IMR-90 (cell line): ENCODE measurements at regions not wholly inside any gene's neighbourhood (a gene's known extent, or its start where the extent isn't known, plus 50 kb on each side); places are given as distances from the start of the nearest gene placed in this dataset.

Source experiments
- ATAC-seq: fragments of 200-7000 bp; cut with Tn5 transposase; 2 replicates; pipeline ENCODE4 v1.9.1; 2020; ENCODE audit warnings: low read depth, mild to moderate bottlenecking, moderate library complexity
- BruUV-seq: library from RNA; stranded (reverse); fragments of 400-500 nt; replicated peaks from 2 replicates; lab custom pipeline; 2021; lab: Mats Ljungman, UMichigan
- CTCF ChIA-PET: fragments of 300-600 bp; formaldehyde crosslinking; extraction: SDS; loops from one replicate; lab custom pipeline; 2021; ENCODE audit warnings: antibody characterized with exemption; lab: Yijun Ruan, JAX
- POLR2A ChIA-PET: fragments of 300-600 bp; sonication (Branson Sonifier 250); formaldehyde crosslinking; loops from one replicate; lab custom pipeline; 2022; ENCODE audit warnings: antibody characterized with exemption; ENCODE audit not compliant: unreplicated experiment; lab: Charles Lee
- DNase-seq: peaks from one replicate; pipeline ENCODE4 v3.0.0; 2013
- H2AFZ ChIP-seq: replicated peaks from 2 replicates; pipeline ENCODE3; 2013; ENCODE audit warnings: low read length, mild to moderate bottlenecking; ENCODE audit not compliant: poor library complexity
- H2AK5ac ChIP-seq: 2 replicates; pipeline ENCODE4 v1.6.1; 2013; ENCODE audit warnings: low read depth, low read length, inconsistent platforms
- H2AK9ac ChIP-seq: replicated peaks from 2 replicates; pipeline ENCODE3; 2013; ENCODE audit warnings: mild to moderate bottlenecking, low read depth, low read length, moderate library complexity; ENCODE audit not compliant: poor library complexity
- H2BK120ac ChIP-seq: 2 replicates; pipeline ENCODE4 v1.6.1; 2013; ENCODE audit warnings: low read depth, low read length, inconsistent platforms
- H2BK15ac ChIP-seq: 3 replicates; pipeline ENCODE4 v1.6.1; 2013; ENCODE audit warnings: low read depth, low read length, inconsistent platforms
- H2BK20ac ChIP-seq: 2 replicates; pipeline ENCODE4 v1.6.1; 2013; ENCODE audit warnings: low read depth, mild to moderate bottlenecking, inconsistent platforms, low read length, moderate library complexity
- H2BK5ac ChIP-seq: 2 replicates; pipeline ENCODE4 v1.6.1; 2013; ENCODE audit warnings: mild to moderate bottlenecking, low read depth, low read length, inconsistent platforms; ENCODE audit not compliant: poor library complexity, severe bottlenecking
- H3K14ac ChIP-seq: replicated peaks from 2 replicates; pipeline ENCODE4 v1.6.1; 2013; ENCODE audit warnings: low read depth, low read length, inconsistent platforms
- H3K18ac ChIP-seq: 2 replicates; pipeline ENCODE4 v1.6.1; 2013; ENCODE audit warnings: low read depth, low read length, control low read depth
- H3K23ac ChIP-seq: 2 replicates; pipeline ENCODE4 v1.6.1; 2013; ENCODE audit warnings: low read depth, low read length, inconsistent platforms
- H3K27ac ChIP-seq: 2 replicates; pipeline ENCODE4 v1.5.1; 2013; ENCODE audit warnings: mild to moderate bottlenecking, control low read depth, low read length; ENCODE audit not compliant: insufficient read depth
- H3K27me3 ChIP-seq: 2 replicates; pipeline ENCODE4 v1.6.1; 2013; ENCODE audit warnings: low read length; ENCODE audit not compliant: control insufficient read depth, insufficient read depth
- H3K36me3 ChIP-seq: 2 replicates; pipeline ENCODE4 v1.6.1; 2013; ENCODE audit warnings: low read length, mixed read lengths; ENCODE audit not compliant: control insufficient read depth, insufficient read depth
- H3K4ac ChIP-seq: 2 replicates; pipeline ENCODE4 v1.6.1; 2013; ENCODE audit warnings: low read depth, low read length, inconsistent platforms
- H3K4me1 ChIP-seq: 2 replicates; pipeline ENCODE4 v1.6.1; 2013; ENCODE audit warnings: low read length, mixed read lengths; ENCODE audit not compliant: control insufficient read depth, insufficient read depth
- H3K4me2 ChIP-seq: 2 replicates; pipeline ENCODE4 v1.6.1; 2013; ENCODE audit warnings: low read depth, mild to moderate bottlenecking, control low read depth, low read length, moderate library complexity
- H3K4me3 ChIP-seq: 2 replicates; pipeline ENCODE4 v1.5.1; 2013; ENCODE audit warnings: low read depth, mild to moderate bottlenecking, control low read depth, low read length, moderate library complexity; ENCODE audit not compliant: insufficient read depth
- H3K56ac ChIP-seq: 2 replicates; pipeline ENCODE4 v1.6.1; 2013; ENCODE audit warnings: low read length, inconsistent platforms; ENCODE audit not compliant: insufficient read depth; ENCODE audit errors: extremely low read depth
- H3K79me1 ChIP-seq, 2 experiments: 2 replicates each; pipeline ENCODE4 v1.6.1; 2013; ENCODE audit warnings: low read length in 2 of 2, inconsistent platforms in 1 of 2, low read depth in 1 of 2
- H3K9ac ChIP-seq: 2 replicates; pipeline ENCODE4 v1.6.1; 2013; ENCODE audit warnings: low read depth, low read length, control low read depth
- H3K9me1 ChIP-seq: 2 replicates; pipeline ENCODE4 v1.6.1; 2013; ENCODE audit warnings: low read length, inconsistent platforms; ENCODE audit not compliant: insufficient read depth
- H3K9me3 ChIP-seq: 2 replicates; pipeline ENCODE4 v1.6.1; 2013; ENCODE audit warnings: low read length; ENCODE audit not compliant: control insufficient read depth, insufficient read depth
- H4K20me1 ChIP-seq: 2 replicates; pipeline ENCODE4 v1.6.1; 2013; ENCODE audit warnings: low read length, inconsistent platforms; ENCODE audit not compliant: insufficient read depth
- H4K5ac ChIP-seq: 2 replicates; pipeline ENCODE4 v1.6.1; 2013; ENCODE audit warnings: mild to moderate bottlenecking, low read depth, low read length, control low read depth
- H4K8ac ChIP-seq, 2 experiments: 2 replicates each; pipeline ENCODE4 v1.6.1; 2013; ENCODE audit warnings: low read depth in 2 of 2, low read length in 2 of 2, control low read depth in 1 of 2, inconsistent platforms in 1 of 2
- H4K91ac ChIP-seq: 2 replicates; pipeline ENCODE4 v1.6.1; 2013; ENCODE audit warnings: low read depth, low read length, inconsistent platforms; ENCODE audit not compliant: insufficient read depth
- FOS ChIP-seq: fragments of 150-350 bp; IDR thresholded peaks from 2 replicates; pipeline ENCODE4 v1.6.1; 2016; ENCODE audit warnings: low read depth, low read length
- POLR2A ChIP-seq: IDR thresholded peaks from 2 replicates; pipeline ENCODE4 v1.6.1; 2012; ENCODE audit warnings: mild to moderate bottlenecking, low read depth, low read length
- WGBS, 2 experiments: methylation state at CpG; one replicate each; pipeline versions ENCODE4 v1.1.5 to v1.1.7; 2013; ENCODE audit warnings: missing lambda C conversion rate in 2 of 2; ENCODE audit not compliant: insufficient read length in 1 of 2; ENCODE audit errors: extremely low coverage in 2 of 2; 5-methylcytosine and 5-hydroxymethylcytosine counted together
- dilution Hi-C: fragments of 300-500 bp; cut with HindIII; formaldehyde crosslinking; loops from one replicate; pipeline ENCODE4 v1.14.3; 2018; ENCODE audit warnings: low sequenced_read_pairs; ENCODE audit not compliant: unreplicated experiment
- in situ Hi-C: fragments of 300-500 bp; cut with MboI; formaldehyde crosslinking; loops from 3 replicates; pipeline ENCODE4 v1.14.3; 2019; ENCODE audit warnings: low sequenced_read_pairs, inconsistent platforms, mixed read lengths
- intact Hi-C: fragments of 100-400 bp; cut with micrococcal nuclease; formaldehyde crosslinking; loops from 2 replicates; pipeline ENCODE4 v1.10.0; 2022

DNA sequence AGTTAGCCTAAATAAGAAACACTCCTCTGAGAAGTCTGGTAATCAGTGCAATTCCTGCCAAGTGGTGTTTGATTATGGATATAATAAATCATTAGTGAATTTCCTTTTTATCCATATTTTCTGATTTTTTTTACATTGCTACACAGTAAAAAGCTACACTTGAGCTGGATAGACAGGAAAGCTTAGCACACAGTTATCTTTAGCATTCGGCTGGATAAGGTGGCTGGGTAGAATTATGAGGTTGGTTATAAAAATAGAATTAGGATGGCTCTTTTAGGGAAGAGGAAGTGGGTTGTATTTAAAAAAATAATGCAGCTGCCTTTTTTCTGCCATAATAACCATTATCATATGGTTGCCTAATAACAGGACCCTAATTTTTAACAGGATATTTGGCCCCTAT lies 460.6 kb downstream of the NAF1 start:
- Histone ChIP-seq H2AK9ac (no peak overlapping the region), H3K18ac (no peak overlapping the region), H3K27me3 (no peaks in the 10 kb centered on the region), H3K9me1 (no peaks in the 10 kb centered on the region), H3K56ac (no peak overlapping the region), H3K79me1 (no peaks in the 10 kb centered on the region), H4K20me1 (no peaks in the 10 kb centered on the region), H2BK15ac (no peak overlapping the region), H3K4me2 (no peak overlapping the region), H3K23ac (no peak overlapping the region), H2BK20ac (no peak overlapping the region), H3K36me3 (no peaks in the 10 kb centered on the region), H2BK120ac (no peak overlapping the region), H3K9ac (no peak overlapping the region), H4K5ac (no peak overlapping the region), H3K9me3 (no peaks in the 10 kb centered on the region), H2BK5ac (no peak overlapping the region), H3K27ac (no peak overlapping the region), H3K4me3 (no peak overlapping the region), H2AFZ (no peak overlapping the region), H3K4ac (no peak overlapping the region), H4K8ac (no peak overlapping the region), H4K91ac (no peak overlapping the region), H3K4me1 (no peaks in the 10 kb centered on the region), H2AK5ac (no peak overlapping the region), H3K14ac (no peak overlapping the region)
- CTCF ChIA-PET, result no interaction called here
- in situ Hi-C loops, result no loop called here
- WGBS, 2 experiments, result 20% methylated on average over 1 of the region's 1 CpG; no CpG with 5 or more reads in 1 of the 2 experiments
- BruUV-seq, result no TSS peak
- no peak for TF ChIP-seq FOS
- no peak for TF ChIP-seq POLR2A
- dilution Hi-C loops, result no loop called here
- ATAC-seq (no peak), DNase-seq (no peak)
- intact Hi-C loops, result no loop called here
- POLR2A ChIA-PET, result no interaction called here
